ENCODE measurements at regions not wholly inside any gene's neighbourhood (a gene's known extent, or its start where the extent isn't known, plus 50 kb on each side); places are given as distances from the start of the nearest gene placed in this dataset.

GRCh38 chr5:8875722-8876121 lies 670.2 kb downstream of the SEMA5A start:
- no peak for TF ChIP-seq YY1 (IDR thresholded peaks at IDR 0.05; ENCODE audit: insufficient read depth, insufficient read length)
- no peak for TF ChIP-seq SUZ12 (IDR thresholded peaks at IDR 0.05; ENCODE audit: extremely low read depth, insufficient read depth, insufficient read length)
- no peak for TF ChIP-seq ZNF274 (IDR thresholded peaks at IDR 0.05; ENCODE audit: low read depth, low read length)
